ENCODE measurements at regions not wholly inside any gene's neighbourhood (a gene's known extent, or its start where the extent isn't known, plus 50 kb on each side); places are given as distances from the start of the nearest gene placed in this dataset.

DNA sequence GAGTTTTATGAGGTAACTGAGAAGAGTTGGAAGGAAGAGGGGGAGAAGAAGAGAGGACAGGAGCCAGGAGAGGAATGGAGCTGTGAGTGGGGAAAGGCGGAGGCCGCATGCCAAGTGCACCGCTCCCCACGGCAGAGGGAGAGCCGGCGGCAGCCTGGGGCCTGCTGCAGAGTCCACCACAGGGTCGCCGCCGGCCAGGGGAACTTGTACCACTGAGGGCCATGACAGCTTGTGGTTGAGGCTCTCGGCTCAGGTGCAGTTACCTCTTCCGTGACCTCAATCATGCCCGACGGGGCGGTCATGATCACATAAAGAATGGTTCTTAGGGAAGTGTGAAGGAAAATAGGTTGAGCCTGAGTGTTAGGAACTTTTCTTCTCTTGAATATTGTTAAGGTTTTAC lies 325.0 kb downstream of the SNAPC1 start:
- DNase-seq (ENCODE audit: low read depth, low spot score): no peak
- in situ Hi-C loops (cut with HindIII; ENCODE audit: low sequenced_read_pairs): no loop called here
- H3K4me3 ChIP-seq (ENCODE audit: low read depth, low read length): no peak overlapping the region
- TF ChIP-seq, protein P1, sequence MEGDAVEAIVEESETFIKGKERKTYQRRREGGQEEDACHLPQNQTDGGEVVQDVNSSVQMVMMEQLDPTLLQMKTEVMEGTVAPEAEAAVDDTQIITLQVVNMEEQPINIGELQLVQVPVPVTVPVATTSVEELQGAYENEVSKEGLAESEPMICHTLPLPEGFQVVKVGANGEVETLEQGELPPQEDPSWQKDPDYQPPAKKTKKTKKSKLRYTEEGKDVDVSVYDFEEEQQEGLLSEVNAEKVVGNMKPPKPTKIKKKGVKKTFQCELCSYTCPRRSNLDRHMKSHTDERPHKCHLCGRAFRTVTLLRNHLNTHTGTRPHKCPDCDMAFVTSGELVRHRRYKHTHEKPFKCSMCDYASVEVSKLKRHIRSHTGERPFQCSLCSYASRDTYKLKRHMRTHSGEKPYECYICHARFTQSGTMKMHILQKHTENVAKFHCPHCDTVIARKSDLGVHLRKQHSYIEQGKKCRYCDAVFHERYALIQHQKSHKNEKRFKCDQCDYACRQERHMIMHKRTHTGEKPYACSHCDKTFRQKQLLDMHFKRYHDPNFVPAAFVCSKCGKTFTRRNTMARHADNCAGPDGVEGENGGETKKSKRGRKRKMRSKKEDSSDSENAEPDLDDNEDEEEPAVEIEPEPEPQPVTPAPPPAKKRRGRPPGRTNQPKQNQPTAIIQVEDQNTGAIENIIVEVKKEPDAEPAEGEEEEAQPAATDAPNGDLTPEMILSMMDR (IDR thresholded peaks at IDR 0.05; ENCODE audit: low read depth, low read length): no peak

DNA sequence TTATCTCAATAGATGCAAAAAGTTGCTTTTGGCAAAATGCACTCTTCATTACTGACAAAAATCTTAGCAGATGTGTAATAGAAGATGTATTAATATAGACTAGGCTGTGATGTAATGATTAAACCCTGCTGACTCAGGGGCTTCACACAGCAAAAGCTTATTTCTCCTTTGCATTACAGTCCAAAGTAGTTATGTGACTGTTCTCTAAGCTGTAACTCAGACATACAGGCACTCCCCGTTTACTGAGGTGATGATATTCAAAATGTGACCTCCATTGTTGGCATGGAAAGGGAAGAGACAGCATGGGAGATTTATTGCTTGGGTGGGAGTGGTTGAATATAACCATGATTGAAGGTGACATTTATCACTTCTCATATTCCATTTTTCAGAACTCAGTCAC lies 331.5 kb downstream of the SNAPC1 start:
- DNase-seq (ENCODE audit: low read depth, low spot score): no peak
- in situ Hi-C loops (cut with HindIII; ENCODE audit: low sequenced_read_pairs): no loop called here
- no peak overlapping the region for H3K4me3 ChIP-seq (ENCODE audit: low read depth, low read length)
- TF ChIP-seq, protein P1 (IDR thresholded peaks at IDR 0.05; ENCODE audit: low read depth, low read length): no peak

DNA sequence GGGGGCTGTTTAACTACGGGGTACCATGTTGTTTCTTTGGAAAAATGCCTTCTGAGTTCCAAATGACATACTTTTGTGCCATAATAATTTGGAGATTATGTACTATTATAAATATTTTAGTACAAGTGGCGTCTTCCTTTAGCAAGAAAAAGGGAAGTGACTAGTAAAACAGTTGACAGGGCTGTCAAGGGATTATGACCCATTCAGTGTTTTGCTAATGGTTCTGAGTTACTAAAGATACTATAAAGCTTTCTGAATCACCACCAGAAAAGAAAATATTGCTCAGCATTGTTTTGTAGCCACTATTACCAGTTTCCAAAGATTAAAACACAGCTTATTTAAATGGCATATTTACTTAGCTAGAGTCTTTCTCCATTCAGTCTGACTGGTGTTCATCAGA lies 334.9 kb downstream of the SNAPC1 start:
- no peak overlapping the region for H3K4me3 ChIP-seq (ENCODE audit: low read depth, low read length)
- in situ Hi-C loops (cut with HindIII; ENCODE audit: low sequenced_read_pairs): no loop called here
- no peak for DNase-seq (ENCODE audit: low read depth, low spot score)
- TF ChIP-seq, protein P1 (IDR thresholded peaks at IDR 0.05; ENCODE audit: low read depth, low read length): no peak

DNA sequence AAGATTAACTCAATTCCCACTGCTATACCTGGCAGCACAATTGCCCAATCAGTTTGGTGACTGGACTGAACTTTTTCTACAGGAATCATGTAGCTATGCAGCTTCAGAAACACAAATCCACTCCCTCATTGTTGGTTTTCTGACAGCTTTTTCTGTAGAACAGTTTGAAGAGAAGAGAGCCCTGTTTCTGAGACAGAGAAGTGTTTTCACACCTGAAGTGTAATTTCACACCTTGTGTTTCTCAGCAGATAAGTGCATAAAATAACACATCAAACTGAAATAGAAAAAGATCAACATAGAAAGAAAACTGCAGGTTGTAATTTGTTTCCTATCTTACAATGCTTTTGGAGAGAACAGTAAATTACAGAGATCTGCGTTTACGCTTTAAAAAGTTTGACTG lies 335.6 kb downstream of the SNAPC1 start:
- no peak overlapping the region for H3K4me3 ChIP-seq (ENCODE audit: low read depth, low read length)
- DNase-seq (ENCODE audit: low read depth, low spot score): no peak
- in situ Hi-C loops (cut with HindIII; ENCODE audit: low sequenced_read_pairs): no loop called here
- TF ChIP-seq, protein P1 (IDR thresholded peaks at IDR 0.05; ENCODE audit: low read depth, low read length): no peak

DNA sequence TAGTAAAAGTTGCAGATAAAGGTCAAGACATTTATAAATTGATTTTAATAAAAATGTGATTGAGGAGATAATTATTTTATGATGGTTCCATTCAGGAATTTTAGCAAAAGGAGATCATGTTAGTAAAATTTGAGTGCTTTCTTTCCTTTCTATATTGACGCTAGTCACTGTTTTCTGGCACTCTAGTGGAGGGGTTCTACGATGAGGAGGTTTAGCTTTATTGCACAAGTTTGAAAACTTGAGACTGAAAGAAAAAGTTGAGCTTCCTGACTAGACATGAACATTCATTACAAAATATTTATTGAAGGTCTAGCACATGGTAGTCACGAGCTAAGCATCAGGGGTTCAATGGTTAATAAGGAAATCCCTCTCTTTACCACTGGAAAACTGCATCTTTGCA lies 336.1 kb downstream of the SNAPC1 start:
- TF ChIP-seq, protein P1 (IDR thresholded peaks at IDR 0.05; ENCODE audit: low read depth, low read length): no peak
- no peak for DNase-seq (ENCODE audit: low read depth, low spot score)
- in situ Hi-C loops (cut with HindIII; ENCODE audit: low sequenced_read_pairs): no loop called here
- H3K4me3 ChIP-seq (ENCODE audit: low read depth, low read length): no peak overlapping the region

DNA sequence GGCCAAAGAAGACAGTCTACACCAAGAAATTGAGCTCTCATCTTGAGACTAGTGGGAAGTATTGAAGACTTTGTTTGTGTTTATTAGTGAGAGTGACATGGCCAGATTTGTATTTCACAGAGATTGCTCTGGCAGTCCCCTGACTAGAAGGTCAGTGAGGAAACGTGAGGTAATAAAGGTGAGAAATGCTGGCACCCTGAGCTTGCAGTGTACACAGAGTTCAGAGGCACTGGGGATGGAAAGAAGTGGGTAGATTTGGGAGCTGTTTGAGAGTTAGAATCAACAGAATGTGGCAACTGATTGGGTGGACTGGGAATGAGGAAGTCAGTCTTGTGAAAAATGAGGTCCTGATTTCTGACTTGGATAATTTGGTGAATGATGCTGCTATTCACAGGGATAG lies 336.9 kb downstream of the SNAPC1 start:
- TF ChIP-seq, protein P1 (IDR thresholded peaks at IDR 0.05; ENCODE audit: low read depth, low read length): no peak
- no peak overlapping the region for H3K4me3 ChIP-seq (ENCODE audit: low read depth, low read length)
- in situ Hi-C loops (cut with HindIII; ENCODE audit: low sequenced_read_pairs): no loop called here
- DNase-seq (ENCODE audit: low read depth, low spot score): no peak

DNA sequence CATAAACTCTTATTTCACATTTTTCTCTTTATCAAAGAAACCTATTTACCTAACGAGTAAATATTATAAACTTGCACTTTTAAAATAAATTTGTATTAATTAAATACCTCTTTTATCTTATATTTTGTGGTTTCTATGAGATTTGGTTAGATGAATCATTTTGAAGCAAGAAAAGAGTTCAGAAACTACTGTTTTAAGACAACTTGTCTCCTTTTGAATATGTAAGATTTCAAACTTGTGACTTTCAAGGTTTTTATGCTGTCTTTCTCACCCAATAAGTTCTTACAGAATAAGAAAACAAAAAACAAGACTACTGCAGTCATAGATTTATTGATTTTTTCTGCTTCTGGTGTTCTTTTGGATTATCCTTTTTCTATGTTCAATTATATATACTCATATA lies 339.0 kb downstream of the SNAPC1 start:
- DNase-seq (ENCODE audit: low read depth, low spot score): no peak
- no peak overlapping the region for H3K4me3 ChIP-seq (ENCODE audit: low read depth, low read length)
- TF ChIP-seq, protein P1 (IDR thresholded peaks at IDR 0.05; ENCODE audit: low read depth, low read length): no peak
- in situ Hi-C loops (cut with HindIII; ENCODE audit: low sequenced_read_pairs): no loop called here
